ENCODE measurements at regions not wholly inside any gene's neighbourhood (a gene's known extent, or its start where the extent isn't known, plus 50 kb on each side); places are given as distances from the start of the nearest gene placed in this dataset.

- TF ChIP-seq POLR2A (IDR thresholded peaks at IDR 0.05): no peak
- no peak for TF ChIP-seq CTCF (IDR thresholded peaks at IDR 0.05)
Measured at GRCh38 chr5:125043781-125044391, 297.4 kb upstream of the ZNF608 start.
